CD4-positive, alpha-beta T cell (primary cell): ENCODE measurements at regions not wholly inside any gene's neighbourhood (a gene's known extent, or its start where the extent isn't known, plus 50 kb on each side); places are given as distances from the start of the nearest gene placed in this dataset.

ENCODE experiments used
- ATAC-seq: fragments of 200-7000 bp; cut with Tn5 transposase; one replicate; pipeline ENCODE4 v1.10.0; 2022; ENCODE audit warnings: mild to moderate bottlenecking; ENCODE audit not compliant: poor library complexity
- CTCF ChIA-PET: fragments of 350-600 bp; sonication (Branson Sonifier 250); formaldehyde crosslinking; loops from one replicate; lab custom pipeline; 2021; ENCODE audit warnings: antibody characterized with exemption, inconsistent platforms; lab: Charles Lee
- POLR2A ChIA-PET: fragments of 350-600 bp; sonication (Branson Sonifier 250); formaldehyde crosslinking; loops from one replicate; lab custom pipeline; 2021; ENCODE audit warnings: antibody characterized with exemption, inconsistent platforms; lab: Charles Lee
- DNase-seq, 14 experiments: peaks; one replicate each; pipeline ENCODE4 v3.0.0-alpha.2; 2013 to 2020; ENCODE audit warnings: mixed read lengths in 2 of 14
- H3K27ac ChIP-seq, 2 donors: one replicate each; pipeline versions ENCODE4 v1.5.1 to v1.7.0; 2013; ENCODE audit warnings: low read length in 2 of 2, low read depth in 1 of 2, mild to moderate bottlenecking in 1 of 2
- H3K27me3 ChIP-seq, 2 experiments: 1 replicate in 1 of 2; 2 replicates in 1 of 2; pipeline versions ENCODE4 v1.6.1 to v1.7.0; 2013; ENCODE audit warnings: low read length in 2 of 2, control low read depth in 1 of 2, mild to moderate bottlenecking in 1 of 2, moderate library complexity in 1 of 2; ENCODE audit not compliant: insufficient read depth in 2 of 2, control insufficient read depth in 1 of 2
- H3K36me3 ChIP-seq: one replicate; pipeline ENCODE4 v1.6.1; 2013; ENCODE audit warnings: low read length, control low read depth; ENCODE audit not compliant: insufficient read depth
- H3K4me1 ChIP-seq: one replicate; pipeline ENCODE4 v1.6.1; 2013; ENCODE audit warnings: low read length, control low read depth; ENCODE audit not compliant: insufficient read depth
- H3K4me3 ChIP-seq: one replicate; pipeline ENCODE4 v1.5.1; 2013; ENCODE audit warnings: mild to moderate bottlenecking, low read length, moderate library complexity
- H3K9me3 ChIP-seq, 2 experiments: 1 replicate in 1 of 2; 2 replicates in 1 of 2; pipeline versions ENCODE4 v1.6.1 to v1.7.0; 2013; ENCODE audit warnings: low read length in 2 of 2, mild to moderate bottlenecking in 2 of 2, control low read depth in 1 of 2, moderate library complexity in 1 of 2; ENCODE audit not compliant: control insufficient read depth in 1 of 2, insufficient read depth in 1 of 2
- H3K27ac Mint-ChIP-seq: one replicate; pipeline ENCODE4 v1.8.0; 2020; ENCODE audit warnings: mixed read lengths
- H3K27me3 Mint-ChIP-seq: one replicate; pipeline ENCODE4 v1.8.0; 2021; ENCODE audit warnings: mixed read lengths
- H3K36me3 Mint-ChIP-seq: one replicate; pipeline ENCODE4 v1.8.0; 2021; ENCODE audit warnings: low read depth, mixed read lengths
- H3K4me1 Mint-ChIP-seq: one replicate; pipeline ENCODE4 v1.8.0; 2021; ENCODE audit warnings: low read depth, mixed read lengths
- H3K4me3 Mint-ChIP-seq: one replicate; pipeline ENCODE4 v1.8.0; 2020; ENCODE audit warnings: mild to moderate bottlenecking, mixed read lengths
- H3K9me3 Mint-ChIP-seq: one replicate; pipeline ENCODE4 v1.8.0; 2020; ENCODE audit warnings: mixed read lengths
- CTCF ChIP-seq: fragments of 200-600 bp; IDR thresholded peaks from one replicate; pipeline ENCODE4 v1.8.0; 2022; ENCODE audit warnings: antibody characterized with exemption, mild to moderate bottlenecking
- intact Hi-C, 2 experiments: fragments of 100-400 bp; cut with DNase I in 1 of 2; cut with micrococcal nuclease in 1 of 2; formaldehyde crosslinking; loops; one replicate each; pipeline versions ENCODE4 v1.15.1 to v1.9.0; 2023 to 2025; cut with DNase I, micrococcal nuclease

GRCh38 chr7:22612776-22613175 lies 112.8 kb upstream of the STEAP1B start:
- H3K4me1 Mint-ChIP-seq, result no peaks in the 10 kb centered on the region
- ATAC-seq, result no peak
- no peaks in the 10 kb centered on the region for H3K4me1 ChIP-seq
- no peak for DNase-seq
- no peak overlapping the region for H3K4me3 ChIP-seq
- H3K9me3 Mint-ChIP-seq, result no peaks in the 10 kb centered on the region
- intact Hi-C loops, result no loop called here
- CTCF ChIA-PET, result no interaction called here
- no peak overlapping the region for H3K27ac Mint-ChIP-seq
- H3K27me3 Mint-ChIP-seq, result peaks cover 24% of the 10 kb centered on the region
- TF ChIP-seq CTCF, result no peak
- H3K9me3 ChIP-seq, result peaks cover 0 to 12% of the 10 kb centered on the region in 2 experiments
- no peaks in the 10 kb centered on the region for H3K36me3 ChIP-seq
- H3K27ac ChIP-seq, result no peak overlapping the region
- no peak overlapping the region for H3K4me3 Mint-ChIP-seq
- peaks cover 0 to 7% of the 10 kb centered on the region in 2 experiments for H3K27me3 ChIP-seq
- POLR2A ChIA-PET, result no interaction called here
- no peaks in the 10 kb centered on the region for H3K36me3 Mint-ChIP-seq

- ChIA-PET POLR2A (no interaction called here), CTCF (no interaction called here)
- Mint-ChIP-seq H3K27me3 (peaks cover 24% of the 10 kb centered on the region), H3K36me3 (no peaks in the 10 kb centered on the region), H3K27ac (no peak overlapping the region), H3K4me1 (no peaks in the 10 kb centered on the region), H3K9me3 (no peaks in the 10 kb centered on the region), H3K4me3 (no peak overlapping the region)
- ATAC-seq (no peak), DNase-seq (no peak)
- Histone ChIP-seq H3K4me1 (no peaks in the 10 kb centered on the region), H3K27me3 (peaks cover 0 to 7% of the 10 kb centered on the region in 2 experiments), H3K9me3 (peaks cover 0 to 2% of the 10 kb centered on the region in 2 experiments), H3K27ac (no peak overlapping the region), H3K4me3 (no peak overlapping the region), H3K36me3 (no peaks in the 10 kb centered on the region)
- intact Hi-C loops, result no loop called here
- TF ChIP-seq CTCF, result no peak
These were observed 111.7 kb upstream of the STEAP1B start for GRCh38 chr7:22611758-22612079.

GRCh38 chr7:22610951-22611757 lies 111.2 kb upstream of the STEAP1B start:
- Histone ChIP-seq H3K9me3 (no peaks in the 10 kb centered on the region), H3K4me1 (no peaks in the 10 kb centered on the region), H3K36me3 (no peaks in the 10 kb centered on the region), H3K27ac (no peak overlapping the region), H3K4me3 (no peak overlapping the region), H3K27me3 (peaks cover 0 to 7% of the 10 kb centered on the region in 2 experiments)
- intact Hi-C loops, result no loop called here
- POLR2A ChIA-PET, result no interaction called here
- Mint-ChIP-seq H3K27ac (no peak overlapping the region), H3K36me3 (no peaks in the 10 kb centered on the region), H3K27me3 (peaks cover 24% of the 10 kb centered on the region), H3K9me3 (no peaks in the 10 kb centered on the region), H3K4me1 (no peaks in the 10 kb centered on the region), H3K4me3 (no peak overlapping the region)
- CTCF ChIA-PET, result interaction anchor here (0.7 kb wide), 1 partner anchor 181 kb away, joined by 3 read pairs; no protein-coding TSS in a partner anchor
- DNase-seq (no peak), ATAC-seq (no peak)
- no peak for TF ChIP-seq CTCF
